IPS-20b (cell line): ENCODE measurements at regions not wholly inside any gene's neighbourhood (a gene's known extent, or its start where the extent isn't known, plus 50 kb on each side); places are given as distances from the start of the nearest gene placed in this dataset.

Source experiments
- H3K27ac ChIP-seq: one replicate; pipeline ENCODE4 v1.5.1; 2013; ENCODE audit warnings: low read length
- H3K27me3 ChIP-seq: 2 replicates; pipeline ENCODE4 v1.6.1; 2013; ENCODE audit warnings: mild to moderate bottlenecking, low read length, inconsistent platforms; ENCODE audit not compliant: insufficient read depth
- H3K36me3 ChIP-seq: 2 replicates; pipeline ENCODE4 v1.6.1; 2013; ENCODE audit warnings: low read depth, mild to moderate bottlenecking, inconsistent platforms, low read length, moderate library complexity; ENCODE audit not compliant: insufficient read depth
- H3K4me1 ChIP-seq: 2 replicates; pipeline ENCODE4 v1.6.1; 2013; ENCODE audit warnings: mild to moderate bottlenecking, control low read depth, inconsistent platforms, low read length, moderate library complexity; ENCODE audit not compliant: insufficient read depth
- H3K4me3 ChIP-seq: 2 replicates; pipeline ENCODE4 v1.5.1; 2013; ENCODE audit warnings: mild to moderate bottlenecking, low read length, inconsistent platforms
- H3K9ac ChIP-seq: 2 replicates; pipeline ENCODE4 v1.6.1; 2013; ENCODE audit warnings: low read depth, mild to moderate bottlenecking, inconsistent platforms, low read length, moderate library complexity
- H3K9me3 ChIP-seq: 2 replicates; pipeline ENCODE4 v1.6.1; 2013; ENCODE audit warnings: mild to moderate bottlenecking, low read depth, low read length, inconsistent platforms; ENCODE audit not compliant: insufficient read depth

DNA sequence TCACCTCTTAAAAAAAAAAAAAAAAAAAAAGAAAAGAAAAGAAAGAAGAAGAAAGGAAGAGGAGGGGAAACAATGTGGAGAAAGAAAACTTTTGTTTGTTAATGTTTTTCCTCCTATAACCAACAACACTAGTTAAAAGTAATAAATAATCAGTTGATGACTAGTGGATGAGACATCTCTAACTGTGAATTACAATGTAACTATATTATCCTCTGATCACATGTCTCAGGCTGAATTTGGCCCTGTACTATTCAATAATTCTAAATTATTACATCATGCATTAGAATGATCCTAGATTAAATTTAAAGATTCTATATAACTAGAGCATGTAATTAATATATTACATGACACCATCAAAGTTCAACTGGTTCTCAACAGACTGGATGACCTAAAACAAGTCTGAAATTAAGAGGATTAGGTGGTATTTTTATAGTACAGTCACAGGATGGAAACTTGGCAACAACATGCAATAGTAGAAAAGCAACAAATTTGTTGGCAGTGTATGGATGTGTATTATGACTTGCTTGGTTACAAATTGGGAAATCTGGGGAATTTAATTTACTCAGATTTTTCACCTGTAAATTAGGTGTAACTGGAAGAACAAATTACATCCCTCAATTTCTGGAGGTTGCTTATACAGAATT lies 269.3 kb upstream of the SETBP1 start:
- Histone ChIP-seq H3K4me1 (no peaks in the 10 kb centered on the region), H3K9me3 (peaks cover 7% of the 10 kb centered on the region; the same call in 1 of the 2 replicates), H3K27me3 (no peaks in the 10 kb centered on the region), H3K27ac (no peak overlapping the region), H3K4me3 (no peak overlapping the region), H3K9ac (no peak overlapping the region), H3K36me3 (no peaks in the 10 kb centered on the region)

DNA sequence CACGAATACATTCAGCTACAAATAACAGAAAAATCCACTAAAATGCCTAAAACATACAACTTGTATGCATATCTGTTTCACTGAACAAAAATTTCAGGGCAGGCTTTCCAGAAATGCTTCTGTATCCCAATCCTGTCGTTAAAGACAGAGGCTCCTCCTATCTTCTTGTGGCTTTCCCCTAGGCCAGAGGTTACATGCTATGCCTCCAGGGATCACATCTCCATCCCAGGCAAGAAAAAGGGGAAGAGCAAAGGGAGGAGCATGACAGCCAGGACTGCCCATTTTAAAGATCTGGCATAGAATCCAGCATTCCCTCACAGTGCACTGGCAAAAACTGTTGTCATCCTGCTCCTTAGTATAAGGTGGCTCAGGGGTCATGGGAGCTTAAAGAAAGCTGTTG lies 268.7 kb upstream of the SETBP1 start:
- Histone ChIP-seq H3K4me1 (no peaks in the 10 kb centered on the region), H3K4me3 (no peak overlapping the region), H3K36me3 (no peaks in the 10 kb centered on the region), H3K9me3 (peaks cover 1% of the 10 kb centered on the region; the same call in 1 of the 2 replicates), H3K27ac (no peak overlapping the region), H3K9ac (no peak overlapping the region), H3K27me3 (no peaks in the 10 kb centered on the region)

DNA sequence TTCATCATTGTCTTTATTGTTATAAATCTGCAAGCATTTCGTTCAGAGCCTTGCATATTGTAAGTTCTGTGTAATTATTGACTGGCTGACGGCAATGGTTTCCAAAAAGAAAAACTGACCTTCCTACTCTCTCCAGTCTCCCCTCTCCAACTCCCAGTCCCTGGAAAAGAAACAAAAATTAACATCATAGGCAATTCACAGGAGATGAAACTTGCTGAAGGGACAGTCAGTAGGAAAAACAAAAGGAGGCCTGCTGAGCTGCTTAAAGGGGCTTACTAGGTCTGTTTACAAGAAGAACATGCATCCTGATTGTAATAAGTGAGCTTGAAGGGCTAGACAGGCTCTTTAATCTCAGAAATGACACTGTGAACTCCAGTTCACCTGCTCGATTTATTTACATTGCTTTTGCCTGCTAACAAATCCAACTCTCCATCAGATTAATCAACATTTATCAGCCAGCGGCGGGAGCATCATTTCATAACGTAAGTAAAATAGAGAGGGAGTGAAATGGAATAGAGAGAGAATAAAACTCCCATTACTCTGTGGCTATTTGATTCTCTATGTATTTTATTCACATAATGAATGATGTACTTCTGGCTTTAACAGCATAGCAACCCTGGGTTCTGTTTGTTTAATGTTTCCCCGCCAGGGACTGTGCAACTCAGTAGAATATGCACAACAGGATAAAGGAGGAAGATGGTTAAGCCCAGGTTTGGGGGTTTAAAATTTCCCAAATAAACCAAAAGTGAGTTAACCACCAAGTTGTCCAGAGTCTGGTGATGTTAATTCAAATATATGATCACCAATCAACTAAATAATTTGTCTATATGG lies 256.7 kb upstream of the SETBP1 start:
- Histone ChIP-seq H3K4me3 (no peak overlapping the region), H3K9ac (no peak overlapping the region), H3K4me1 (no peaks in the 10 kb centered on the region; the same call in 1 of the 2 replicates), H3K27ac (no peak overlapping the region), H3K36me3 (no peaks in the 10 kb centered on the region), H3K9me3 (no peaks in the 10 kb centered on the region), H3K27me3 (peaks cover 20% of the 10 kb centered on the region; the same call in 1 of the 2 replicates)

DNA sequence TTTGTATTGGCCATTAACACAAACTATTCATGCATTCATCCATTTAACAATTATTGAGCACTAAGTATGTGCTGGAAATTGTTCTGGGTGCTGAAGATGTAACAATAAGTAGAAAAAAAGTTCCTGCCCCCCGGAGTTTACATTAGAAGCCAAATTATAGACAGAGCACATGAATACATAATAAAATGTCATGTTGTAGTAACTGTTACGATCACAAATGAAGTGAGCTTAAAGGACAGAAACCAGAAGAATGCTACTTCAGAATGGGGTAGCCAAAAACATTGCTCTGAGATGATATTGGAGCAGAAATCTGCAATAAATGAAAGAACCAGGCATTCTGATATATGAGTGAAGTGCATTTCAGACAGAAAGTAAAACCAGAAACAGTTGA lies 256.0 kb upstream of the SETBP1 start:
- H3K4me1 ChIP-seq, result no peaks in the 10 kb centered on the region; the same call in 1 of the 2 replicates
- H3K4me3 ChIP-seq, result no peak overlapping the region
- H3K9ac ChIP-seq, result no peak overlapping the region
- no peaks in the 10 kb centered on the region for H3K36me3 ChIP-seq
- H3K27ac ChIP-seq, result no peak overlapping the region
- no peaks in the 10 kb centered on the region for H3K9me3 ChIP-seq
- H3K27me3 ChIP-seq, result peaks cover 20% of the 10 kb centered on the region; the same call in 1 of the 2 replicates

DNA sequence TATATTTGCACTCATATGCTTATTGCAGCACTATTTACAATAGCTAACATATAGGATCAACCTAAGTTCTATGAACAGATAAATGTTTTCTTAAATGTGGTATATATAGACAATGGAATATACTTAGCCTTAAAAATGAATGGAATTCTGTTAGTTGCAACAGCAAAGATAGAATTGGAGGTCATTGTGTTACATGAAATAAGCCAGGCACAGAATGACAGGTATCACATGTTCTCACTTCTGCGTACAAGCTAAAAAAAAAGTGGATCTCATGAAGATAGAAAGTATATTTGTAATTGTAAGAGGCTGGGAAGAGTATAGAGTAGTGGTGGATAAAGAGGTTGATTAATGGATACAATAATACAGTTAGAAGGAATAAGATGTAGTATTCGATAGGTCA lies 255.5 kb upstream of the SETBP1 start:
- Histone ChIP-seq H3K4me1 (no peaks in the 10 kb centered on the region; the same call in 1 of the 2 replicates), H3K9ac (no peak overlapping the region), H3K27ac (no peak overlapping the region), H3K4me3 (no peak overlapping the region), H3K36me3 (no peaks in the 10 kb centered on the region), H3K9me3 (no peaks in the 10 kb centered on the region), H3K27me3 (peaks cover 20% of the 10 kb centered on the region; the same call in 1 of the 2 replicates)

DNA sequence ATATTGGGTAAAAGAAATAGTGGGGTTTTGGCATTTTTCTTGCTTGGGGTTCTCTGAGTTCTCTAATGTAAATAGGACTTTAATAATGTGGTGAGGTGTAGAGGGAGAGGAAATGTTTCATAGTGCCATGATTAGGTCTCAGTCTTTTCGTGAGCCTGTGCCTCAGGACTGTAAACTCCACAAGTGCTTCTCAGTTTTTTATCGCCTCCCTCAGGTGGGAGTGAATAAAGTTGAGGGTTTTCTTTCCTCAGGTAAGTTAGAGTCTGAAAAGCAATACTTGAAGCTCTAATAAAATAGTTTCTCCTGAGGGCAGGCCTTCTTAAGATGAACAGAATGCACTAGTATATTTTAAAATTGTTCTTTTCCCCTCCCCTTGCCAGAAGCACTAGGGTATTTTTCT lies 243.1 kb upstream of the SETBP1 start:
- no peak overlapping the region for H3K27ac ChIP-seq
- H3K4me3 ChIP-seq, result no peak overlapping the region
- no peaks in the 10 kb centered on the region for H3K9me3 ChIP-seq
- H3K36me3 ChIP-seq, result no peaks in the 10 kb centered on the region
- H3K27me3 ChIP-seq, result no peaks in the 10 kb centered on the region
- H3K4me1 ChIP-seq, result no peaks in the 10 kb centered on the region
- H3K9ac ChIP-seq, result no peak overlapping the region

DNA sequence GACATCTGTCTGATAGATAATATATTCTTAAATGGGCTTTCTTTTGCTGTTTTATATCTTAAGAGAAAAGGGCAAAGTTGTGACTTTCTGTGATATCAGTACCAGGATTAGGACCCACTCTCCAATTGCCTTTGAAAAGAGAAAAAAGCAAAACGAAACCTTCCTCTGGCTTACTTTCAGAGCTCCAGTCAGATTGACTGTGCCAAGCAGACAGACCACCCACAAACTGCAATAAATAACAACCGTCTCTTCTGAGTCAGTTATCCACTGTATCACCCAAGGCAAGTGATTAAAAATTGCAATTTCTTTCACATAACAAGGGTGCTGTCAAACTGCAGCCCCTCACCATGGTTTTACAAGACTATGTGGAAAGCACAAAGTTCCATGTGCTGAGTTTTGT lies 230.5 kb upstream of the SETBP1 start:
- Histone ChIP-seq H3K27me3 (no peaks in the 10 kb centered on the region), H3K36me3 (no peaks in the 10 kb centered on the region), H3K4me1 (no peaks in the 10 kb centered on the region), H3K9me3 (no peaks in the 10 kb centered on the region), H3K27ac (no peak overlapping the region), H3K9ac (no peak overlapping the region), H3K4me3 (no peak overlapping the region)

DNA sequence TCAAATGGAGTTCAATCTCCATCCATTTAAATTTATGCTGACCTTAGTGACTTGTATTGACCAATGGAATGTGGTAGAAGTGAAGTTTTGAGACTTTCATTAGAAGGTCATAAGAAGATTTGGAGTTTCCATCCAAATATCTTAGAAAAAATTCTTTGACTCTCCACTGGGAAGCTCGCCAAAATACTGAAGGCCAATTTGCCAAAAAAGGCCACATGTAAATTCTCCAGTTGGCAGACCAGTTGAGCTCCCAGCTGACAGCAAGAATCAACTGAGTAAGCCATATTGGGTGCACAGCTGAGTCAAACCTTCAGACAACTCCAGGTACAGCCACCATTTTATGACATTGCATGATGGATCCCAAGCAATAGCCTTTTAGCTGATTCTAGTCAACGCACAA lies 228.3 kb upstream of the SETBP1 start:
- Histone ChIP-seq H3K4me3 (no peak overlapping the region), H3K9ac (no peak overlapping the region), H3K27me3 (no peaks in the 10 kb centered on the region), H3K4me1 (no peaks in the 10 kb centered on the region), H3K36me3 (no peaks in the 10 kb centered on the region), H3K9me3 (no peaks in the 10 kb centered on the region), H3K27ac (no peak overlapping the region)

DNA sequence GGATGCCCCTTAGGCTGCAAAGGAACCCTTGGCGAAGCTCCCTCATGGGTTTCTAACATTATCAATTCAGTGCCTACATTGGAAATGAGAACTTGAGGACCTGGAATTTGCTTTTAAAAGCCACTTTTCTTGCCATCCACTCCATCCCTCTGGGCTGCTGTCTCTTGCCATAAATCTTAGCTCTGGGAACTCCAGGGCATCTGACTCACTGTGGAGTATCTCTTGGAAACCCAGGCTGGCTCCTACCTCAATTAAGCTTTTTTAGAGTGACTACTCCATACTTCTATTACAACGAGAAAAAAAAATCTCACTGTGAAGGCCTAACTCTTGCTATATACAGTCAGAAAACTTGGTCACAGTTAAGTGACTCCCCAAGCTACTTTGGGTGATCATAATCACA lies 227.2 kb upstream of the SETBP1 start:
- Histone ChIP-seq H3K36me3 (no peaks in the 10 kb centered on the region), H3K4me3 (no peak overlapping the region), H3K9me3 (no peaks in the 10 kb centered on the region), H3K9ac (no peak overlapping the region), H3K27me3 (no peaks in the 10 kb centered on the region), H3K4me1 (no peaks in the 10 kb centered on the region), H3K27ac (no peak overlapping the region)

DNA sequence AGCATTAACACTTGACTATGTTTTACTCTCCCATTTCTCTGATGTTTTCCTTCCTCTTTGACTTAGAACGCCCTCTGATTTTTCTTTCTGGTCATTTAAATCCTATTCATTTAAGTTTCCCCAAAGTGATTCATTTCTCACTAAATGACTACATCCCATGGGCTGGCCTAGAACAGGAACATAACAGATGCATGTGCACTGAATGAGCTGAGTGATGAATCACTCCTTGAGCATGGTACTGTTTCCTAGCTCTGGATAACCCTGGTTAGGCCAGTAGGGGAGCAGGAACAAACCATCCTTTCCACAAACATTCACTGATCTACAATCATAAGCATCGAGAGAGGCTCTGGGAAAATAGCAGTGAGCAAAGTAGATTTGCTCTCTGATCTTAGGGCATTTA lies 221.9 kb upstream of the SETBP1 start:
- Histone ChIP-seq H3K4me3 (no peak overlapping the region), H3K27ac (no peak overlapping the region), H3K27me3 (no peaks in the 10 kb centered on the region), H3K4me1 (no peaks in the 10 kb centered on the region), H3K9me3 (no peaks in the 10 kb centered on the region), H3K36me3 (no peaks in the 10 kb centered on the region), H3K9ac (no peak overlapping the region)

DNA sequence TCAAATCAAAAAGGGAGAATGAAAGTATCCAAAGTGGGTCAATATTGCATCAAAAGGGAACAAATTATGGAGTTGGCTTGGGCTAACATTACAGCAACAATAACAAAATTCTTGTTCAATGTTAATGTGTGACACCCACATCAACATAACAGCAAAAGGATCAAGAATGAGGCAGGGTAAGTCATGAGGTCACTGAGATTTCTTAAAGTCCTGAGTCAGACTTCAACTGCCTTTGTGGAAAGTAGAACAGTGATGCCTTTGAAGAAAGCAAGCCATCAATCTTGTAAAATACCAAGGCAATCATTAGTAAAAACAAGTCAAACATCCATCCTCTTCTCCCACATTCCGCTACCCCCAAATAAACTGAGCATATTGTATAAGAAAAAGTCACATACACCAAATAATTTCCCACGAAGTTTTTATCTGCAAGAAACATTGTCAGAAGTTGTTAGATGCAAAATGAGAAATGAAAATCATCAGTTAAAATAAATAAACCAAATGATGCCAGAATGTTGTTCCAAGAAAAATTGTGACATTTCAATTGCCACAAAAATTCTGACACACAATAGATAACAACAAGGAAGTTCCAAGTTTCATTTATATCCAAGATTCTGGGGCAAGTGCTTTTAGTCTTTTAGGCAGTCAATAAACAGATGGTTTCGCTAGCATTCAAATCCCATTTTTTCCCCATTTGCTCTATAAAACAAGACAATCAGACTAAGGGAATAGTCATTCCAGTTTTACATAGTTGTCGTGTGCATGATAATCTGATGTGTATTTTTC lies 216.1 kb upstream of the SETBP1 start:
- no peak overlapping the region for H3K27ac ChIP-seq
- no peaks in the 10 kb centered on the region for H3K9me3 ChIP-seq
- no peaks in the 10 kb centered on the region for H3K27me3 ChIP-seq
- H3K4me1 ChIP-seq, result no peaks in the 10 kb centered on the region
- no peak overlapping the region for H3K4me3 ChIP-seq
- H3K36me3 ChIP-seq, result no peaks in the 10 kb centered on the region
- no peak overlapping the region for H3K9ac ChIP-seq
